AG08395 (cell line): ENCODE measurements at regions not wholly inside any gene's neighbourhood (a gene's known extent, or its start where the extent isn't known, plus 50 kb on each side); places are given as distances from the start of the nearest gene placed in this dataset.
"Not testable (repeated sequence)": the region's sequence is repeated elsewhere in the genome, so short reads cannot be mapped to it uniquely, and the experiment has no call there.

Source experiments
- DNase-seq: peaks from one replicate; pipeline ENCODE4 v3.0.0; 2012; ENCODE audit warnings: mixed read lengths, low spot score

- not testable (repeated sequence) for DNase-seq
These were observed 124.7 kb upstream of the PRKX start for GRCh38 chrX:3837958-3838643.

- not testable (repeated sequence) for DNase-seq
These were observed 123.8 kb upstream of the PRKX start for GRCh38 chrX:3837211-3837610.

GRCh38 chrX:3833761-3834542 is 120.5 kb upstream of the PRKX start:
- DNase-seq, result not testable (repeated sequence)

GRCh38 chrX:3830020-3830419 is 116.6 kb upstream of the PRKX start:
- not testable (repeated sequence) for DNase-seq

GRCh38 chrX:3829041-3829531 is 115.6 kb upstream of the PRKX start:
- not testable (repeated sequence) for DNase-seq

GRCh38 chrX:3828378-3829040 is 115.1 kb upstream of the PRKX start:
- not testable (repeated sequence) for DNase-seq

GRCh38 chrX:3824008-3824407 is 110.6 kb upstream of the PRKX start:
- DNase-seq, result not testable (repeated sequence)

- peak; percentile 41 for DNase-seq
These were observed 106.7 kb upstream of the PRKX start for GRCh38 chrX:3820167-3820566.

GRCh38 chrX:3817480-3817879 is 104.0 kb upstream of the PRKX start:
- DNase-seq, result not testable (repeated sequence)

- DNase-seq, result peak; percentile 29
These were observed 102.6 kb upstream of the PRKX start for GRCh38 chrX:3815896-3816664.

GRCh38 chrX:3811331-3812311 is 98.2 kb upstream of the PRKX start:
- DNase-seq, result peak; percentile 36

GRCh38 chrX:3807906-3808305 is 94.5 kb upstream of the PRKX start:
- no peak for DNase-seq

GRCh38 chrX:3806630-3807029 is 93.2 kb upstream of the PRKX start:
- no peak for DNase-seq

GRCh38 chrX:3803713-3804112 is 90.3 kb upstream of the PRKX start:
- no peak for DNase-seq

- no peak for DNase-seq
These were observed 89.9 kb upstream of the PRKX start for GRCh38 chrX:3803305-3803704.

GRCh38 chrX:3795411-3795810 is 82.0 kb upstream of the PRKX start:
- DNase-seq, result not testable (repeated sequence)

- no peak for DNase-seq
These were observed 78.0 kb upstream of the PRKX start for GRCh38 chrX:3791449-3791848.

GRCh38 chrX:3788494-3789233 is 75.2 kb upstream of the PRKX start:
- DNase-seq, result no peak

- DNase-seq, result no peak
These were observed 74.4 kb upstream of the PRKX start for GRCh38 chrX:3787856-3788255.

GRCh38 chrX:3785822-3786221 is 72.4 kb upstream of the PRKX start:
- DNase-seq, result not testable (repeated sequence)
